ENCODE measurements at regions not wholly inside any gene's neighbourhood (a gene's known extent, or its start where the extent isn't known, plus 50 kb on each side); places are given as distances from the start of the nearest gene placed in this dataset.
"Not testable (repeated sequence)": the region's sequence is repeated elsewhere in the genome, so short reads cannot be mapped to it uniquely, and the experiment has no call there.

- Mint-ChIP-seq H3K4me3 (no peak overlapping the region), H3K27me3 (no peaks in the 10 kb centered on the region), H3K9me3 (peaks cover 29% of the 10 kb centered on the region), H3K4me1 (ENCODE audit: low read depth) (no peaks in the 10 kb centered on the region), H3K36me3 (peaks cover 1% of the 10 kb centered on the region), H3K27ac (no peak overlapping the region)
- DNase-seq: no peak
- POLR2A ChIA-PET: no interaction called here
- intact Hi-C loops (cut with micrococcal nuclease): no loop called here
- CTCF ChIA-PET: no interaction called here
Observed at GRCh38 chr14:44453433-44454171, 53.5 kb downstream of the FSCB start.

GRCh38 chr14:44450232-44450631, 56.9 kb downstream of the FSCB start:
- H3K4me1 Mint-ChIP-seq (ENCODE audit: low read depth); CTCF ChIA-PET; POLR2A ChIA-PET; H3K36me3 Mint-ChIP-seq; H3K4me3 Mint-ChIP-seq; H3K27ac Mint-ChIP-seq; DNase-seq; intact Hi-C loops (cut with micrococcal nuclease); H3K27me3 Mint-ChIP-seq: not testable (repeated sequence)
- H3K9me3 Mint-ChIP-seq: peaks cover 22% of the 10 kb centered on the region

DNA sequence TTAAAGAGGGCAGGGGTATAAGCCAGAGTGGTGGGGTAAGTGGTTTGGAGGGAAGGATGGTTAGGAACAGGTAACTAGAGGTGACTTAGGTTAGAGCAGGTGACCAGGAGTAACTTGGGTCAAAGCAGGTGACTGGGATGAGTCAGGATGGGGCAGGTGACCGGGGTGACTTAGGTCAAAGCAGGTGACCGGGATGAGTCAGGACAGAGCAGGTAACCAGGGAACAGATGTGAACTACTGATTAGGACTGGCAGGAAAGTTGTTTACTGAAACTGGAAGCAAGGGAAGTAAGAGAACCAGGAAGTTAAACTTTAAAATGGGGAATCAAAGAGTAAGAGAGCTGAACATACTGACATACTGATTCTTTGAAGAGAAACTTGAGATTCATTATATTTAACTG, 57.4 kb downstream of the FSCB start:
- intact Hi-C loops (cut with micrococcal nuclease): no loop called here
- Mint-ChIP-seq H3K36me3 (no peaks in the 10 kb centered on the region), H3K9me3 (peaks cover 22% of the 10 kb centered on the region), H3K4me1 (ENCODE audit: low read depth) (no peaks in the 10 kb centered on the region), H3K27ac (no peak overlapping the region), H3K4me3 (no peak overlapping the region), H3K27me3 (no peaks in the 10 kb centered on the region)
- CTCF ChIA-PET: no interaction called here
- POLR2A ChIA-PET: no interaction called here
- no peak for DNase-seq

- Mint-ChIP-seq H3K4me3 (no peak overlapping the region), H3K9me3 (peaks cover 19% of the 10 kb centered on the region), H3K27ac (no peak overlapping the region), H3K36me3 (no peaks in the 10 kb centered on the region), H3K4me1 (ENCODE audit: low read depth) (no peaks in the 10 kb centered on the region), H3K27me3 (no peaks in the 10 kb centered on the region)
- no peak for DNase-seq
- POLR2A ChIA-PET: no interaction called here
- CTCF ChIA-PET: no interaction called here
- intact Hi-C loops (cut with micrococcal nuclease): no loop called here
Observed at GRCh38 chr14:44448951-44449358, 58.1 kb downstream of the FSCB start.

DNA sequence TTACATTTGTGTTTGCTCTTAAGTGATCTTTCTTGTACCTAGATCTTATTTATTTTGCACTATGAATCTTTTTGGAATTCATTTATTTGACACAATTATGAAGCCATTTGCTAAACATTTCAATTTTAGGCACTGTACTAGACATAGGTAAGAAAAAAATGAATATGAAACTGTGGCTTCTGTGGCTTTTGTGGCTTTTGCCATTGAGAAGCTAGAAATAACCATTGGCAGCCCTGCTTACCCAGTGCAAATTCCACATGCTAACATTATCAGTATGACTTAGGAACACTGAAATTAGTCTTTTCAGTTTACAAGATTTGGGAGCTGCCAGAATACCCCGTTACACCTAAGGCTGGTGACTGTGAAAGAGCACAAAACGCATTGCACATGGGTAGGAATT, 60.1 kb downstream of the FSCB start:
- CTCF ChIA-PET: no interaction called here
- POLR2A ChIA-PET: no interaction called here

DNA sequence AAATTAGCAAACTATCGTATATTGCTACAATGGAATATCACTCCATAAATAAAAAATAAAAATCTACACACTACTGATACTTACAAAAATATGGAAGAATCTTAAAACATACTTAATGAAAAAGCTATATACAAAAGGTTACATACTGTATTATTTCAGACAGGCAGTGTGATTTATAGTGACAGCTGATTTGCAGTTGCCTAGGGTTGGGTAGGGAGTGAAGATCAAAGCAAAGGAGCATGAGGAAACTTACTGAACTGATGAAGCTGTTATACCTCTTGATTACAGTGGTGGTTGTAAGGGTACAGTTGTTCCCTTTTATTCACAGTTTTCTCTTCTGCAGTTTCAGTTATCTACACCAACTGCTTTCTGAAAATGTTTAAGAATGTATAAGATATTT, 62.6 kb downstream of the FSCB start:
- Mint-ChIP-seq H3K4me3 (no peak overlapping the region), H3K4me1 (ENCODE audit: low read depth) (no peaks in the 10 kb centered on the region), H3K36me3 (no peaks in the 10 kb centered on the region), H3K27me3 (no peaks in the 10 kb centered on the region), H3K9me3 (peaks cover 12% of the 10 kb centered on the region), H3K27ac (no peak overlapping the region)
- CTCF ChIA-PET: no interaction called here
- no peak for DNase-seq
- intact Hi-C loops (cut with micrococcal nuclease): no loop called here
- POLR2A ChIA-PET: no interaction called here

More for the DNA sequence above, 60.1 kb downstream of the FSCB start:
- no peak overlapping the region for H3K4me3 Mint-ChIP-seq
- no peak overlapping the region for H3K27ac Mint-ChIP-seq
- no peak for DNase-seq
- no peaks in the 10 kb centered on the region for H3K27me3 Mint-ChIP-seq
- intact Hi-C loops (cut with micrococcal nuclease): no loop called here
- H3K36me3 Mint-ChIP-seq: no peaks in the 10 kb centered on the region
- H3K9me3 Mint-ChIP-seq: peaks cover 19% of the 10 kb centered on the region
- no peaks in the 10 kb centered on the region for H3K4me1 Mint-ChIP-seq (ENCODE audit: low read depth)

- DNase-seq: no peak
- Mint-ChIP-seq H3K4me1 (ENCODE audit: low read depth) (no peaks in the 10 kb centered on the region), H3K27me3 (no peaks in the 10 kb centered on the region), H3K9me3 (peaks cover 4% of the 10 kb centered on the region), H3K36me3 (no peaks in the 10 kb centered on the region), H3K27ac (no peak overlapping the region), H3K4me3 (no peak overlapping the region)
- intact Hi-C loops (cut with micrococcal nuclease): no loop called here
- CTCF ChIA-PET: no interaction called here
- POLR2A ChIA-PET: no interaction called here
Observed at GRCh38 chr14:44438936-44439335, 68.1 kb downstream of the FSCB start.

DNA sequence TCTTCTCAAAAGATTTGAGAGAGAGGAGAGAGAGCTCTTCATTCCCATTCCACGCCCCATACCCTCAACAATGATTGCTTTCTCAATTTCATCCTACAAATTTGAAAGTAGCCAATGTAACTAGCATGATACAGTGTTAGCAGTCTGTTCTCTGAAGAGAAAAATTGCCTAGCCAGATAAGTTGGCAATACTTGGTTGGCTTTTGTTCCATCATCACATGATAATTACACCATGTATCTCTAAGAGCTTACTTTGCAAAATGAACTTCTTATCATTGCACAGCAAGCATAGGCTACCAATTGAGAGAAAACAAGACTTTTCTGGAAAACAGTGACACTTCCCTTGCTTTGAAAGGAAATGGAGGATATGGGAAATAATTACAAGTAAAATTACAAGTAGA, 68.9 kb downstream of the FSCB start:
- no peaks in the 10 kb centered on the region for H3K27me3 Mint-ChIP-seq
- no peaks in the 10 kb centered on the region for H3K4me1 Mint-ChIP-seq (ENCODE audit: low read depth)
- no peaks in the 10 kb centered on the region for H3K36me3 Mint-ChIP-seq
- DNase-seq: no peak
- POLR2A ChIA-PET: no interaction called here
- H3K4me3 Mint-ChIP-seq: no peak overlapping the region
- CTCF ChIA-PET: no interaction called here
- H3K27ac Mint-ChIP-seq: no peak overlapping the region
- H3K9me3 Mint-ChIP-seq: peaks cover 4% of the 10 kb centered on the region
- intact Hi-C loops (cut with micrococcal nuclease): no loop called here

DNA sequence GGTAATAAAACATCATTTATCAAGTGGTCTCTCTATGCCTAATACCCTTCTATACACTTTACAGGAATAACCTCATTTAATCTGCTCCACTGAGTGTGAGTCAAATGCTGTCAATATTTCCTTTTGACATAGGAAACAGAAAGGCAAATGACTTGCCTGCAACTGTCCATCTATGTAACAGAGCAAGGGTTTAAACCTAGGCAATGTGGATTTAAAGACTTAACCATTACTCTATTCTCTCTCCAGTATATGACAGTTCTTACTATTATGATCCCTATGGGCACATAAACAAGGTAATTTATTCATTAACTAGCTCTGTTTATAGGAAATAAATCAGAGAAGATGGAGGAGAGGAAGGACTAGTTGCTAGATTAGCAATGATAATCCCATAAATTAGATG, 70.6 kb downstream of the FSCB start:
- H3K27me3 Mint-ChIP-seq: no peaks in the 10 kb centered on the region
- no peak for DNase-seq
- POLR2A ChIA-PET: no interaction called here
- H3K27ac Mint-ChIP-seq: no peak overlapping the region
- peaks cover 4% of the 10 kb centered on the region for H3K9me3 Mint-ChIP-seq
- CTCF ChIA-PET: no interaction called here
- no peak overlapping the region for H3K4me3 Mint-ChIP-seq
- H3K36me3 Mint-ChIP-seq: no peaks in the 10 kb centered on the region
- intact Hi-C loops (cut with micrococcal nuclease): no loop called here
- H3K4me1 Mint-ChIP-seq (ENCODE audit: low read depth): no peaks in the 10 kb centered on the region

- Mint-ChIP-seq H3K36me3 (no peaks in the 10 kb centered on the region), H3K4me3 (no peak overlapping the region), H3K4me1 (ENCODE audit: low read depth) (no peaks in the 10 kb centered on the region), H3K27me3 (no peaks in the 10 kb centered on the region), H3K27ac (no peak overlapping the region), H3K9me3 (peaks cover 5% of the 10 kb centered on the region)
- POLR2A ChIA-PET: no interaction called here
- CTCF ChIA-PET: no interaction called here
- no peak for DNase-seq
- intact Hi-C loops (cut with micrococcal nuclease): no loop called here
Observed at GRCh38 chr14:44428231-44428945, 78.7 kb downstream of the FSCB start.

DNA sequence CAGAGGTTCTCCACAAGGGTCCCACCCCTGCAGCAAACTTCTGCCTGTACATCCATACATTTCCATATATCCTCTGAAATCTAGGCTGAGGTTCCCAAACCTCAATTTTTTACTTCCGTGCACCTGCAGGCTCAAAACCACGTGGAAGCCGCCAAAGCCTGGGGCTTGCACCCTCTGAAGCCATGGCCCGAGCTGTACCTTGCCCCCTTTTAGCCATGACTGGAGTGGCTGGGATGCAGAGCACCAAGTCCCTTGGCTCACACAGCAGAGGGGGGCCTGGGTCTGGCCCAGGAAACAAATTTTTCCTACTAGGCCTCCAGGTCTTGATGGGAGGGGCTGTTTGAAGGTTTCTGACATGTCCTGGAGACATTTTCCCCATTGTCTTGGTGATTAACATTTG, 84.4 kb downstream of the FSCB start:
- H3K4me3 Mint-ChIP-seq: no peak overlapping the region
- H3K4me1 Mint-ChIP-seq (ENCODE audit: low read depth): no peaks in the 10 kb centered on the region
- H3K27ac Mint-ChIP-seq: no peak overlapping the region
- POLR2A ChIA-PET: no interaction called here
- CTCF ChIA-PET: no interaction called here
- H3K27me3 Mint-ChIP-seq: no peaks in the 10 kb centered on the region
- peaks cover 4% of the 10 kb centered on the region for H3K9me3 Mint-ChIP-seq
- no peak for DNase-seq
- no peaks in the 10 kb centered on the region for H3K36me3 Mint-ChIP-seq
- intact Hi-C loops (cut with micrococcal nuclease): no loop called here

- no peak for DNase-seq
- ChIA-PET CTCF (no interaction called here), POLR2A (no interaction called here)
- Mint-ChIP-seq H3K27ac (no peak overlapping the region), H3K4me1 (ENCODE audit: low read depth) (no peaks in the 10 kb centered on the region), H3K4me3 (no peak overlapping the region), H3K27me3 (no peaks in the 10 kb centered on the region), H3K36me3 (no peaks in the 10 kb centered on the region), H3K9me3 (peaks cover 5% of the 10 kb centered on the region)
- intact Hi-C loops (cut with micrococcal nuclease): no loop called here
Observed at GRCh38 chr14:44420226-44420625, 86.9 kb downstream of the FSCB start.

DNA sequence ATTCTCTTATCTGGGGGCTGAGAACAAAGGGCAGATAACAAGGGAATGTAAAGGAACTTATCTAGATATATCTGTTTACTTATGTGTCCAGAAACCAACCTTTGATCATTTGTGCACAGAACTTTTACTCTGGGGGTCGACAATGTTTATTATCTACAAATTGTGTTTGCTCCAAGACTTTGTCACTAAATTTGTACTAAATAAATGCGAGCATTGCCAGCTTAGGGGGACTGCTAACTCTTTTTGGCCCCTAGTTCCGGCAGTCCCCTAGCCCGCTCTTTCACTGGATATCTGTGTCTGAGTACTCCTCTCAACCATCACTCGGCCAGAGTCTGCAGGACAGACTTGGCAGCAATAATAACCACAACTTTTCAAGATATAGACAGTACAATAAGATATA, 88.2 kb downstream of the FSCB start:
- no peaks in the 10 kb centered on the region for H3K4me1 Mint-ChIP-seq (ENCODE audit: low read depth)
- H3K36me3 Mint-ChIP-seq: no peaks in the 10 kb centered on the region
- ChIA-PET CTCF (no interaction called here), POLR2A (no interaction called here)
- H3K4me3 Mint-ChIP-seq: no peak overlapping the region
- no peak for DNase-seq
- intact Hi-C loops (cut with micrococcal nuclease): no loop called here
- no peaks in the 10 kb centered on the region for H3K27me3 Mint-ChIP-seq
- H3K9me3 Mint-ChIP-seq: peaks cover 5% of the 10 kb centered on the region
- no peak overlapping the region for H3K27ac Mint-ChIP-seq

Measured in activated CD4-positive, alpha-beta memory T cell treated with anti-CD3 and anti-CD28 coated beads for 36 hours (primary cell).